ENCODE measurements at regions not wholly inside any gene's neighbourhood (a gene's known extent, or its start where the extent isn't known, plus 50 kb on each side); places are given as distances from the start of the nearest gene placed in this dataset.

DNA sequence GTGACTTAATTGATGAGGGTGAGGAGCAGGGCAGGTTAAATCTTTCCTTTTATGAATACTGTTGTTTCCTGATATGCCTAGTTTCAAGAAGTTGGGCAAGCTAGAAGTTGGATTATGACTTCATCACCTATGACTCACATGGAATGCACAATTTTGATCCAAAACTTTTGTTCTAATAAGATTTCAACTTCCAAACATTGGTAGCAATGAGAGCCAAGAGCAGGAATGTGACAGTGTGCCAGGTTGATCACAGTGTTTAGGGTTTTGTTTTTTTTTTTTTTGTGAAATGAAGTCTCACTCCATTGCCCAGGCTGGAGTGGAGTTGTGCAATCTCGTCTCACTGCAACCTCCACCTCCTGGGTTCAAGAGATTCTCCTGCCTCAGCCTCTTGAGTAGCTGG, 349.4 kb downstream of the DUSP10 start:
- ChIA-PET POLR2A (no interaction called here), CTCF (no interaction called here)
- H3K27ac ChIP-seq (ENCODE audit: low read depth, low read length) = no peak overlapping the region
- H3K27me3 ChIP-seq (ENCODE audit: control insufficient read depth, insufficient read depth, low read length) = no peaks in the 10 kb centered on the region
- H3K4me3 ChIP-seq (ENCODE audit: low read depth, low read length) = no peak overlapping the region
- DNase-seq (ENCODE audit: low read depth, low spot score) = peak; percentile 58
- H3K9me3 ChIP-seq (ENCODE audit: control insufficient read depth, insufficient read depth, low read length) = no peaks in the 10 kb centered on the region; the same call in 1 of the 2 replicates
- no peak for TF ChIP-seq CTCF (IDR thresholded peaks at IDR 0.05; ENCODE audit: low read depth, low read length)

- no peak for TF ChIP-seq CTCF (IDR thresholded peaks at IDR 0.05; ENCODE audit: low read depth, low read length)
- no peaks in the 10 kb centered on the region for H3K27me3 ChIP-seq (ENCODE audit: control insufficient read depth, insufficient read depth, low read length)
- no peaks in the 10 kb centered on the region; the same call in 1 of the 2 replicates for H3K9me3 ChIP-seq (ENCODE audit: control insufficient read depth, insufficient read depth, low read length)
- no peak overlapping the region for H3K4me3 ChIP-seq (ENCODE audit: low read depth, low read length)
- CTCF ChIA-PET = interaction anchor here (2.7 kb wide), 1 partner anchor 41 kb away, joined by 7 read pairs; no protein-coding TSS in a partner anchor
- POLR2A ChIA-PET = no interaction called here
- H3K27ac ChIP-seq (ENCODE audit: low read depth, low read length) = no peak overlapping the region
- peak; percentile 43 for DNase-seq (ENCODE audit: low read depth, low spot score)
These were observed 347.8 kb downstream of the DUSP10 start for GRCh38 chr1:221394011-221394544.

- Histone ChIP-seq H3K27ac (ENCODE audit: low read depth, low read length) (no peak overlapping the region), H3K27me3 (ENCODE audit: control insufficient read depth, insufficient read depth, low read length) (no peaks in the 10 kb centered on the region), H3K4me3 (ENCODE audit: low read depth, low read length) (no peak overlapping the region), H3K9me3 (ENCODE audit: control insufficient read depth, insufficient read depth, low read length) (no peaks in the 10 kb centered on the region; the same call in 1 of the 2 replicates)
- no peak for TF ChIP-seq CTCF (IDR thresholded peaks at IDR 0.05; ENCODE audit: low read depth, low read length)
- DNase-seq (ENCODE audit: low read depth, low spot score) = no peak
- POLR2A ChIA-PET = no interaction called here
- CTCF ChIA-PET = no interaction called here
These were observed 345.4 kb downstream of the DUSP10 start for GRCh38 chr1:221396526-221396925.

DNA sequence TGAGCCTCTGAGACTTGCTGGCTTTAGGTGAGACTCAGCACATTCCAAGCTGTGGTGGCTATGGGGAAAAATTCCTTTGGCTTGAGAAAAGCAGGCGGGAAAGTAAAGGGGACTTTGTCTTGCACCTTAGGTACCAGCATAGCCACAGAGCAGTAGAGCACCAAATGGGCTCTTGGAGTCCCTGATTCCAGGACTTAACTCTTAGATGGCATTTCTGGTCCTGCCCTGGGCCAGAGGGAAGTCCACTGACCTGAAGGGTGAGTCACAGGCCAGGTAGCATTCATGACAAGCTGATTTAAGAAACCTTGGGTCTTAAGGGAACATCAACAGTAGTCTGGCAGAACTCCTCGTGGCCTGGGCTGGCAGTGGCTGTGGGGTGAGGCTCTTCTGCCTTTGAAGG, 344.7 kb downstream of the DUSP10 start:
- no peak for DNase-seq (ENCODE audit: low read depth, low spot score)
- H3K27me3 ChIP-seq (ENCODE audit: control insufficient read depth, insufficient read depth, low read length) = no peaks in the 10 kb centered on the region
- H3K4me3 ChIP-seq (ENCODE audit: low read depth, low read length) = no peak overlapping the region
- ChIA-PET POLR2A (no interaction called here), CTCF (no interaction called here)
- H3K9me3 ChIP-seq (ENCODE audit: control insufficient read depth, insufficient read depth, low read length) = no peaks in the 10 kb centered on the region; the same call in 1 of the 2 replicates
- no peak overlapping the region for H3K27ac ChIP-seq (ENCODE audit: low read depth, low read length)
- TF ChIP-seq CTCF (IDR thresholded peaks at IDR 0.05; ENCODE audit: low read depth, low read length) = no peak

DNA sequence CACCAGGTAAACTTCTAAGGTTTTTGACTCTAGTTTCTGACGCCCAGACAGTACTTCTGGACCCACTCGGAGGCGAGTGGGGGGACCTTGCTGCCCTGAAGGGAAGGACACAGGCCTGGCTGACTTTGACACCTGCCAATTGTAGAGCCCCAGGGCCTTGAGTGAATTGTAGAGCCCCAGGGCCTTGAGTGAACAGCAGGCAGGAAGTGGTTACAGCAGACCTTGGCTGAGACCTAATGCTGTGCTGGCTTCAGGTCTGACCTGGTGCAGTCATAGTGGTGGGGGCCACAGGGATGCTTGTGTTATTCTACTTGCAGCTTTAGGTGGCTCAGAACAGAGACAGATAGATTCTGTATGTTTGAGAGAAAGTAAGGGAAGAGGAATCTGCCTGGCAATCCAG, 344.3 kb downstream of the DUSP10 start:
- Histone ChIP-seq H3K27me3 (ENCODE audit: control insufficient read depth, insufficient read depth, low read length) (no peaks in the 10 kb centered on the region), H3K9me3 (ENCODE audit: control insufficient read depth, insufficient read depth, low read length) (no peaks in the 10 kb centered on the region; the same call in 1 of the 2 replicates), H3K27ac (ENCODE audit: low read depth, low read length) (no peak overlapping the region), H3K4me3 (ENCODE audit: low read depth, low read length) (no peak overlapping the region)
- no peak for TF ChIP-seq CTCF (IDR thresholded peaks at IDR 0.05; ENCODE audit: low read depth, low read length)
- CTCF ChIA-PET = no interaction called here
- DNase-seq (ENCODE audit: low read depth, low spot score) = no peak
- POLR2A ChIA-PET = no interaction called here

Data from AG04450 (cell line).